ENCODE measurements at regions not wholly inside any gene's neighbourhood (a gene's known extent, or its start where the extent isn't known, plus 50 kb on each side); places are given as distances from the start of the nearest gene placed in this dataset.

DNA sequence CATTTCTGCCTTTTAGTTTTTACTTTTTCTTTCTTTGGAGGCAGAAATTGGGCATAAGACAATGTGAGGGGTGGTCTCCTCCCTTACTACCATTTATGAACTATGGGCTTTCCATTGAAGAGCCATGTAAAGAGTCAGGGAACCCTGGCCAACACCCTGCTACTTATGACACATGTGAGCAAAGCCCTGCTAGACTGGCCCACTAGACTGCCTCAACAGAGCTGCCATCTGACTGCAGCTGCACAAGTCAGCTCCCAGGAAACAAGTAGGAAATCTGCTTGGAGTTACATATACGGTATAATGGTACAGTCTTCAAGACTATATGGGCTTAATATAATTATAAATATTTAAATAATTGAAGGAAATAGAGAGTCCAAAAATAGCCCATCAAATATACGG, 816.8 kb downstream of the TRIB2 start:
- Mint-ChIP-seq H3K4me3 (ENCODE audit: low read depth) (no peak overlapping the region), H3K27me3 (no peaks in the 10 kb centered on the region), H3K36me3 (ENCODE audit: insufficient read depth) (no peaks in the 10 kb centered on the region), H3K4me1 (ENCODE audit: low read depth) (peaks cover 3% of the 10 kb centered on the region), H3K27ac (no peak overlapping the region), H3K9me3 (ENCODE audit: low read depth) (peaks cover 3% of the 10 kb centered on the region)
- no peak for DNase-seq (ENCODE audit: low spot score, unreplicated experiment)
- TF ChIP-seq, protein P1, sequence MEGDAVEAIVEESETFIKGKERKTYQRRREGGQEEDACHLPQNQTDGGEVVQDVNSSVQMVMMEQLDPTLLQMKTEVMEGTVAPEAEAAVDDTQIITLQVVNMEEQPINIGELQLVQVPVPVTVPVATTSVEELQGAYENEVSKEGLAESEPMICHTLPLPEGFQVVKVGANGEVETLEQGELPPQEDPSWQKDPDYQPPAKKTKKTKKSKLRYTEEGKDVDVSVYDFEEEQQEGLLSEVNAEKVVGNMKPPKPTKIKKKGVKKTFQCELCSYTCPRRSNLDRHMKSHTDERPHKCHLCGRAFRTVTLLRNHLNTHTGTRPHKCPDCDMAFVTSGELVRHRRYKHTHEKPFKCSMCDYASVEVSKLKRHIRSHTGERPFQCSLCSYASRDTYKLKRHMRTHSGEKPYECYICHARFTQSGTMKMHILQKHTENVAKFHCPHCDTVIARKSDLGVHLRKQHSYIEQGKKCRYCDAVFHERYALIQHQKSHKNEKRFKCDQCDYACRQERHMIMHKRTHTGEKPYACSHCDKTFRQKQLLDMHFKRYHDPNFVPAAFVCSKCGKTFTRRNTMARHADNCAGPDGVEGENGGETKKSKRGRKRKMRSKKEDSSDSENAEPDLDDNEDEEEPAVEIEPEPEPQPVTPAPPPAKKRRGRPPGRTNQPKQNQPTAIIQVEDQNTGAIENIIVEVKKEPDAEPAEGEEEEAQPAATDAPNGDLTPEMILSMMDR (IDR thresholded peaks at IDR 0.05; ENCODE audit: unreplicated experiment): no peak

DNA sequence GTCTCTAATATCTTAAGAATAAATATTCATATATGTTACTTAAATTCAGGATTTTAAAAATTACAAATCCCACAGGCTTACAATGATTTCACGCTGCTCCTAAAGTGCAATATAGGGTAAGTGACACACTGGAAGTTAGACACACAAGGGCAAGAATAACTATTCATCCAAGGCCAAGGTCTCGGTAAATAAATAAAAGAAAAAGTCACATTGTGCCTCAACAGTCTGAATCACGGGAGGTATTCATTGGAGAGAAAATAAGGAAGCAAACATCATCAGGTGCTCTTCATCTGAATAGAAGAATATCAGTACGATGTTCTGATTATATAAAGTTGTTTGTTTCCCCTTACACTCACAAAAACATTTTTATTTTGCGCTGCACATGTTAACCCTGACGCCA, 820.2 kb downstream of the TRIB2 start:
- Mint-ChIP-seq H3K27me3 (no peaks in the 10 kb centered on the region), H3K27ac (no peak overlapping the region), H3K4me1 (ENCODE audit: low read depth) (peaks cover 3% of the 10 kb centered on the region), H3K36me3 (ENCODE audit: insufficient read depth) (no peaks in the 10 kb centered on the region), H3K9me3 (ENCODE audit: low read depth) (peaks cover 3% of the 10 kb centered on the region), H3K4me3 (ENCODE audit: low read depth) (no peak overlapping the region)
- TF ChIP-seq, protein P1 (IDR thresholded peaks at IDR 0.05; ENCODE audit: unreplicated experiment): no peak
- DNase-seq (ENCODE audit: low spot score, unreplicated experiment): no peak

DNA sequence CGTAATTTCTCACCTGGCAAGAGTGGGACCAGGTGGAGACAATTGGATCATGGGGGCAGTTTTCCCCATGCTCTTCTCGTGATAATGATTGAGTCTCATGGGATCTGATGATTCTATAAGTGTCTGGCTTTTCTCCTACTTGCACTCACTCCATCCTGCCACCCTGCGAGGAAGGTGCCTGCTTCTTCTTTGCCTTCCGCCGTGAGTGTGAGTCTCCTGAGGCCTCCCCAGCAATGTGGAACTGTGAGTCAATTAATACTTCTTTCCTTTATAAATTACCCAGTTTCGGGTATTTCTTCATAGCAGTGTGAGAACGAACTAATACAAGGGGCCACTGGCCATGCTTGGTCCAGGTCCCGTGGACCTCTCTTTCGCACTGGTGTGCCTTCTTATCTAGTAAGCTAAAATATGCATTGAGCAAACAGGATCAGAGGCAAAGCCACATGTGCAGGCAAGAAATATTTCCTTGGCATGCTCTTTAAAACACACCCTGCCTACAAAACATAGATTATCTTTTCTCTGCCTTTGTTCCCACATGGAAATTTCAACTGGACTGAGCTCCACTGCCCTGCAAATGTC, 821.1 kb downstream of the TRIB2 start:
- H3K4me1 Mint-ChIP-seq (ENCODE audit: low read depth): peaks cover 3% of the 10 kb centered on the region
- TF ChIP-seq, protein P1 (IDR thresholded peaks at IDR 0.05; ENCODE audit: unreplicated experiment): no peak
- no peak for DNase-seq (ENCODE audit: low spot score, unreplicated experiment)
- H3K36me3 Mint-ChIP-seq (ENCODE audit: insufficient read depth): no peaks in the 10 kb centered on the region
- H3K27ac Mint-ChIP-seq: no peak overlapping the region
- no peak overlapping the region for H3K4me3 Mint-ChIP-seq (ENCODE audit: low read depth)
- no peaks in the 10 kb centered on the region for H3K27me3 Mint-ChIP-seq
- no peaks in the 10 kb centered on the region for H3K9me3 Mint-ChIP-seq (ENCODE audit: low read depth)

DNA sequence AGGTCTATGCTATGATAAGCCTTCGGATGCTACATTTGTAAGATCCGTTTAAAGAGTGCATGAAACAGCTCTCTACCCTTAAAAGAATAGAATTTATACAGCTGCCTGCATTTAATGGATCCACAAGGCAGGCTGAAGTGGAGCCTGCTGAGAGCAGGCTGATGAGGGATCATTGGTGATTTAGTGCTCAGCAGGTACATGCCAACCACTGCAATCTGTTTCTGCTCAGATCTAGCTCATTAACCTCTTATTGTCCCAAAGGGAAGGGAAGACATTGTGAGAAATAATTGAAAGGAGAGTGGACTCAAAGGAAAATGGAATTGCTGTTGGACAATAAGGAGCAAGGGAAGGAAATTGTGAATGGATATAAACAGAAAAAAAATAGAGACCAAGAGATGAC, 822.6 kb downstream of the TRIB2 start:
- H3K4me3 Mint-ChIP-seq (ENCODE audit: low read depth): no peak overlapping the region
- no peaks in the 10 kb centered on the region for H3K27me3 Mint-ChIP-seq
- no peaks in the 10 kb centered on the region for H3K9me3 Mint-ChIP-seq (ENCODE audit: low read depth)
- H3K27ac Mint-ChIP-seq: no peak overlapping the region
- H3K4me1 Mint-ChIP-seq (ENCODE audit: low read depth): peaks cover 3% of the 10 kb centered on the region
- DNase-seq (ENCODE audit: low spot score, unreplicated experiment): no peak
- TF ChIP-seq, protein P1 (IDR thresholded peaks at IDR 0.05; ENCODE audit: unreplicated experiment): no peak
- H3K36me3 Mint-ChIP-seq (ENCODE audit: insufficient read depth): no peaks in the 10 kb centered on the region

DNA sequence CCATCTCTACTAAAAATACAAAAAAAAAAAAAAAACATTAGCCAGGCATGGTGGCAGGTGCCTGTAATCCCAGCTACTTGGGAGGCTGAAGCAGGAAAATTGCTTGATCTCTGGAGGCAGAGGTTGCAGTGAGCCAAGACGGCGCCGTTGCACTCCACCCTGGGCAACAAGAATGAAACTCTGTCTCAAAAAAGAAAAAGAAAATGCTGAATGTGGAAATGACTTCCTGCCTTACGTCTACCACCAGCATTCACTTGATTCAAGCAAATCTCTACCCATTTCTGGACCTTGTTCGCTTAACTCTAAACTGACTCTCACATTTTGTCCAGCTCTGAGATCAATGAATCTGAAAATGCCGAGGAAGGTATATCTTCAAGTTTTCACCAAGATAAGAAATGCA, 825.3 kb downstream of the TRIB2 start:
- Mint-ChIP-seq H3K36me3 (ENCODE audit: insufficient read depth) (no peaks in the 10 kb centered on the region), H3K9me3 (ENCODE audit: low read depth) (no peaks in the 10 kb centered on the region), H3K4me1 (ENCODE audit: low read depth) (peaks cover 3% of the 10 kb centered on the region), H3K27me3 (no peaks in the 10 kb centered on the region), H3K4me3 (ENCODE audit: low read depth) (no peak overlapping the region), H3K27ac (no peak overlapping the region)
- DNase-seq (ENCODE audit: low spot score, unreplicated experiment): no peak
- TF ChIP-seq, protein P1 (IDR thresholded peaks at IDR 0.05; ENCODE audit: unreplicated experiment): no peak
